ENCODE measurements at regions not wholly inside any gene's neighbourhood (a gene's known extent, or its start where the extent isn't known, plus 50 kb on each side); places are given as distances from the start of the nearest gene placed in this dataset.

- Histone ChIP-seq H3K9me3 (ENCODE audit: control insufficient read depth, insufficient read depth, low read depth, low read length) (no peaks in the 10 kb centered on the region), H3K4me1 (ENCODE audit: control insufficient read depth, extremely low read depth, insufficient read depth, low read length) (no peaks in the 10 kb centered on the region), H3K27ac (ENCODE audit: insufficient read depth, low read length) (no peak overlapping the region), H3K27me3 (ENCODE audit: control insufficient read depth, insufficient read depth, low read length) (no peaks in the 10 kb centered on the region), H3K36me3 (ENCODE audit: control insufficient read depth, insufficient read depth, low read length) (no peaks in the 10 kb centered on the region), H3K79me2 (ENCODE audit: control insufficient read depth, insufficient read depth, low read length) (no peaks in the 10 kb centered on the region), H3K9ac (ENCODE audit: insufficient read depth, low read length) (no peak overlapping the region), H2AFZ (ENCODE audit: low read length) (no peak overlapping the region), H3K4me3 (replicated peaks in 1 of 4; ENCODE audit: control extremely low read depth in 1 of 4, insufficient read depth in 1 of 4, low read depth in 3 of 4, low read length in 4 of 4) (no peak overlapping the region), H3K4me2 (ENCODE audit: extremely low read depth, insufficient read depth, low read length) (no peak overlapping the region), H4K20me1 (ENCODE audit: control insufficient read depth, extremely low read depth, insufficient read depth, low read length) (no peaks in the 10 kb centered on the region)
- no peak for DNase-seq (ENCODE audit: low read depth in 2 of 2)
- TF ChIP-seq CTCF (conservative IDR thresholded peaks at IDR 0.05 in 1 of 2, IDR thresholded peaks at IDR 0.05 in 1 of 2; ENCODE audit: low read depth in 1 of 2, low read length in 2 of 2) (no peak), EZH2 (IDR thresholded peaks at IDR 0.05; ENCODE audit: low read length, missing control alignments) (no peak)
These were observed 442.0 kb downstream of the EIPR1 start for GRCh38 chr2:2935445-2936149.

GRCh38 chr2:2933426-2933825 lies 444.2 kb downstream of the EIPR1 start:
- H3K27ac ChIP-seq (ENCODE audit: insufficient read depth, low read length) = no peak overlapping the region
- no peaks in the 10 kb centered on the region for H3K4me1 ChIP-seq (ENCODE audit: control insufficient read depth, extremely low read depth, insufficient read depth, low read length)
- no peak overlapping the region for H3K4me2 ChIP-seq (ENCODE audit: extremely low read depth, insufficient read depth, low read length)
- H3K36me3 ChIP-seq (ENCODE audit: control insufficient read depth, insufficient read depth, low read length) = no peaks in the 10 kb centered on the region
- no peaks in the 10 kb centered on the region for H3K79me2 ChIP-seq (ENCODE audit: control insufficient read depth, insufficient read depth, low read length)
- no peak overlapping the region for H3K4me3 ChIP-seq (replicated peaks in 1 of 4; ENCODE audit: control extremely low read depth in 1 of 4, insufficient read depth in 1 of 4, low read depth in 3 of 4, low read length in 4 of 4)
- no peaks in the 10 kb centered on the region for H3K27me3 ChIP-seq (ENCODE audit: control insufficient read depth, insufficient read depth, low read length)
- no peak for DNase-seq (ENCODE audit: low read depth in 2 of 2)
- H2AFZ ChIP-seq (ENCODE audit: low read length) = no peak overlapping the region
- TF ChIP-seq CTCF (conservative IDR thresholded peaks at IDR 0.05 in 1 of 2, IDR thresholded peaks at IDR 0.05 in 1 of 2; ENCODE audit: low read depth in 1 of 2, low read length in 2 of 2) (no peak), EZH2 (IDR thresholded peaks at IDR 0.05; ENCODE audit: low read length, missing control alignments) (no peak)
- no peak overlapping the region for H3K9ac ChIP-seq (ENCODE audit: insufficient read depth, low read length)
- no peaks in the 10 kb centered on the region for H3K9me3 ChIP-seq (ENCODE audit: control insufficient read depth, insufficient read depth, low read depth, low read length)
- H4K20me1 ChIP-seq (ENCODE audit: control insufficient read depth, extremely low read depth, insufficient read depth, low read length) = no peaks in the 10 kb centered on the region

GRCh38 chr2:2932692-2933305 lies 444.8 kb downstream of the EIPR1 start:
- no peaks in the 10 kb centered on the region for H3K9me3 ChIP-seq (ENCODE audit: control insufficient read depth, insufficient read depth, low read depth, low read length)

More at GRCh38 chr2:2932692-2933305, 444.8 kb downstream of the EIPR1 start:
- H3K4me1 ChIP-seq (ENCODE audit: control insufficient read depth, extremely low read depth, insufficient read depth, low read length) = no peaks in the 10 kb centered on the region
- H3K4me2 ChIP-seq (ENCODE audit: extremely low read depth, insufficient read depth, low read length) = no peak overlapping the region
- no peak overlapping the region for H3K27ac ChIP-seq (ENCODE audit: insufficient read depth, low read length)
- H2AFZ ChIP-seq (ENCODE audit: low read length) = no peak overlapping the region
- H4K20me1 ChIP-seq (ENCODE audit: control insufficient read depth, extremely low read depth, insufficient read depth, low read length) = no peaks in the 10 kb centered on the region
- no peak for TF ChIP-seq EZH2 (IDR thresholded peaks at IDR 0.05; ENCODE audit: low read length, missing control alignments)
- TF ChIP-seq CTCF (conservative IDR thresholded peaks at IDR 0.05 in 1 of 2, IDR thresholded peaks at IDR 0.05 in 1 of 2; ENCODE audit: low read depth in 1 of 2, low read length in 2 of 2) = no peak
- DNase-seq (ENCODE audit: low read depth in 2 of 2) = no peak
- H3K9ac ChIP-seq (ENCODE audit: insufficient read depth, low read length) = no peak overlapping the region
- H3K27me3 ChIP-seq (ENCODE audit: control insufficient read depth, insufficient read depth, low read length) = no peaks in the 10 kb centered on the region
- no peaks in the 10 kb centered on the region for H3K36me3 ChIP-seq (ENCODE audit: control insufficient read depth, insufficient read depth, low read length)
- H3K79me2 ChIP-seq (ENCODE audit: control insufficient read depth, insufficient read depth, low read length) = no peaks in the 10 kb centered on the region
- H3K4me3 ChIP-seq (replicated peaks in 1 of 4; ENCODE audit: control extremely low read depth in 1 of 4, insufficient read depth in 1 of 4, low read depth in 3 of 4, low read length in 4 of 4) = no peak overlapping the region

Measured in fibroblast of lung (primary cell).